HG03066 (cell line): ENCODE measurements at regions not wholly inside any gene's neighbourhood (a gene's known extent, or its start where the extent isn't known, plus 50 kb on each side); places are given as distances from the start of the nearest gene placed in this dataset.
"Not testable (repeated sequence)": the region's sequence is repeated elsewhere in the genome, so short reads cannot be mapped to it uniquely, and the experiment has no call there.

Experiments
- ATAC-seq: cut with Tn5 transposase; IDR thresholded peaks from one replicate; pipeline ENCODE4 v1.9.1; 2021; ENCODE audit warnings: low read depth; ENCODE audit not compliant: unreplicated experiment

DNA sequence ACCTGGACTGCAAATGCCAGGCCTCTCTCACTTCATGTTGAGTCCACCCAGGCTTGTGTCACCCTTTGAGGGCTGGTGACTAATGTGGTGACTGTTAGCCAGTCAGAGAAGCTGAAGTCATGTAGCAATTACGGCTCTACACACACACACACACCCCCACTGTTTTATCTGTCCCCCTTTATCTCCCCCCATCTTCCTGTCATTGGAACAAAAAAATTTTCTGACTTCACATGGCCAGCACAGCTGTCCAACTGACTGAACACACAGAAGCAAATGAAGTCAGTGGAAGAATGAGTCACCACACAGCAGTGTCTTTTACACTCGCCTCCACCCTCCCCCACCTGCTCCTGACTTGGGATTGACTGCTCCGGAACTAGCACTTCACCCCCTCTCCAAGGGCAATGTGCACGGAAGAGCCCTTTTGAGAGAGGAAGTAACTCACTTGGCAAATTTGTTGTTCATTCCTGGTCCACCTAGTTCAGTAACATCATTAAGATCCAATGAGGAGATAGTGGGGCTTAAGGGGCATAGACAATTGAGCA lies 198.0 kb downstream of the RNF144B start:
- ATAC-seq = no peak

DNA sequence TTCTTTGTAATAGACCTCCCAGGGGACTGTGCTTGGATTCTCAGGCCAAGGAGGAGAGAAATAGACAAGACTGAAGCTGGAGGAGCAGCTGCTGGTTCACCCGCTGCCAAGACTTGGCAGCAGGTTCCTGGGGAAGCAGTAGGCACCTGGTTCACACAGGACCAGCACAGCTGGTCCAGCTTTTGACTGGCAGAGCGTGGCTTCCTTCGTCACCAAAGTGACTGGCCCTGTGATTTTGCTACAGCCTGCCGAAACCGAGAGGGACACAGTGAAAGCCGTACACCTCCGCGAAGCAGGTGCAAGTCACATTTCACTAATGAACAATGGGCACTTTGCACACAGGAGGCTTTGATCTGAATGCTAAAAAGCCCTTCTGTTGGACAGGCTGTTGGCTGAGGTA lies 199.0 kb downstream of the RNF144B start:
- ATAC-seq = no peak

DNA sequence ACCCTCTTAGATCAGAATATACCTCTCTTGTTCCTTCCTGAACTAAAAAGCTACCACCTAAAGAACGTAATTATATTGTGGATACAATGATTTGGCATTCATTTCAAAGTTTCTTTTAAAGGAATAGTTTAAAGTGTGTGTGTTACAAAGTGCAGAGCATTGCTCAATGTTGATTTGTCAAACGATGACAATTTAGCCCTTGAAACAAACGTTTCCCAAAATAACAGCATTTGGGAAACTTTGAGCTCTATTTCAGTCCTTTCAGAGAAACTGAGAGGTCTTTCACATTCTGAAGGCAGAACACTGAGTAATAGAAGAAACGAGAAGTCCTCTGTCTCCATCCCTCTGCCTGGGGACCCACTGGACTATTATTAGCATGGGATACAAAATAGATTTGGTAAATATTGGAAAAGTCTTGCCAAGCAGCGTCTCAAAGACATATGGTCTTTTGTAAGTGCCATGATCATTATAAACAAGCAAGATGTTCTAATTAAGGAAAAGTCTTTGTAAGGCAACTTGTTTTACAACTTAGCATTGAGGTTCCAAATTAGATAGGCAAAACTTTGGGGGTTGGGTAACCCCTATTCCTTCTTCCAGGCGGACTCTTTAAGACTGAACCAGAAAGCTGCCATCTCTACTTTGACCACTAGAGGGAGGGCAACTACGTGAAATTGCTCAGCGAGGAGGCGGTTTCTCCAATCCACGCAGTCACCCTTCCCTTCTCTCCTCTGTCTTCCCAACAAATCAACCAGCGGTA lies 208.8 kb downstream of the RNF144B start:
- ATAC-seq = peak; percentile 71

GRCh38 chr6:18596531-18596835 lies 209.3 kb downstream of the RNF144B start:
- peak; percentile 13 for ATAC-seq

GRCh38 chr6:18598551-18599264 lies 211.6 kb downstream of the RNF144B start:
- no peak for ATAC-seq

DNA sequence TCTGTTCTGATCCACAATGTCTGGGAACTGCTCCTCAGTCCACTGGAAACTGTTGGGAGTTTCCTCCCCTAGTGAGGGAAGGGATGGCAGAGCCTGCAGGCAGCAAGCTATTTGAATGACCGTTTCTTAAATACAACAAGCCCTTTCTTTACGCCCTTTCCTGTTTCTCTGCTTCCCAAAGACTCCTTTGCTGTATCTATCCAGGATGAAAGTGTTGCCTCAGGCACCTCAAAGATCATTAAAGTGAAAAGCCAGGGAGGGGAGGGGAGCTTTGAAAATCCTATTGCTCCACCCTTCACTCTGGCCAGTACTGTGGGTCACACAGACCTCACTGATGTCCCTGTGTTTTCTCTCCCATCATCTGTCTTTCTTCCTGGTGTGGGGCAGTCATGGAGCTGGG lies 213.1 kb downstream of the RNF144B start:
- ATAC-seq = no peak

DNA sequence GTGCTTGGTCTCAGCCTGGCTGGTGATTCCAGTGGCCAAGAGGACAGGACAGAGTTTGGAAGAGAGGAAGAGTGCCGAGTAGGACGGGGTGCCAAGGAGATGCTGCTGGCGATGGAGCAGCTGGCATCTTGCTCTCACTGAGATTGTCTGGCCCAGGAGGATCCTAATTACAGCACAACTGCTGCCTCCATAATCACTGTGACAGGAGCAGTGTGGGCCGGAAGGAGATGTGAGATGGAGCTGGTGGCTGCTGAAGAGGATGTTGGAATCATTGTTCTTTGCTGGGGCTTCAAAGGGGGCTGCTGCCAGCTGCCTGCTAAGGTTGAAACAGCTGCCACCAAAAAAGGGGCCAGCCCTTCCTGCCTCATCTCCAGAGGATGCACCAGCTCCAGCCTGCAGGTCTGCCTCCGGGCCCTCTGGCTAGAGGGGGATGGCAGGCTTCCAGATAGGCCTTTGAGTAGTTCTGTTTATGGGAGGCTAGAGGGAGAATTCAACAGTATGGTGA lies 214.4 kb downstream of the RNF144B start:
- no peak for ATAC-seq

GRCh38 chr6:18602931-18603330 lies 215.8 kb downstream of the RNF144B start:
- no peak for ATAC-seq

DNA sequence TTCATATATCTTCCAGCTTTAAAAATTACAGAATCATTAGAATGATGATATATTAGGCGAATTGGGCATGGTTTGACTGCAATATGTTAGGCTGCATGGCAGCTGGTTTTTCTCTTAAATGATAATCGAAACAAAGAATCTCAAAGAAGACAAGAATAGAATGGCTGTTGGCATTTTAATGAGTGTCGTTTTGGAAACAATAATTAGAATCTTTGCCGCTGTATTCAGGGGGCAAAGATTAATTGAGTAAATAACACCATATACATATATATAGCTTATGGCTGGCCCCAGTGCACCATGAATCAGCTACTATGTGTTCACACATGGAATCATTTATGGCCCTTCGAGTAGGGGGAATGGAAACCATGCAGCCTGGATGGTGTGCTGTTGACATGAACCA lies 216.2 kb downstream of the RNF144B start:
- no peak for ATAC-seq

DNA sequence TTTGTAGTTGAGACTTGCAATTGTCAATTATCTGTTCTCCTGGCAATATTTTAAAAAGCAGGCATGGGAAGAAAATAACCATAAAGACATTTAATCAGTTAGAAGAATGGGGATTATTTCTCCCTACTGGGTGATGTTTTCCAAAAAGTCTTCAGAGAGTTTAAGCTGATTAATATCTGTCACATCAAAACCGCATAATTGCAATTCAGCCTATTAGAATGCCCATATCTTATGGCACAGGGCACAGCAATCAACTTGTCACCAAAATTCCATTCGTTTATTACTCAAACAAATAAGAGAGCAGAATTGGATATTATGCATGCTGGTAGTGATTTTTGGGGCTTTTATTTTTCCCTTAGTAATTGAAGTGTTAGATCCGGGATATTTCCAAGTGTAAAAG lies 218.7 kb downstream of the RNF144B start:
- no peak for ATAC-seq

GRCh38 chr6:18609715-18610114 lies 222.6 kb downstream of the RNF144B start:
- ATAC-seq = no peak

DNA sequence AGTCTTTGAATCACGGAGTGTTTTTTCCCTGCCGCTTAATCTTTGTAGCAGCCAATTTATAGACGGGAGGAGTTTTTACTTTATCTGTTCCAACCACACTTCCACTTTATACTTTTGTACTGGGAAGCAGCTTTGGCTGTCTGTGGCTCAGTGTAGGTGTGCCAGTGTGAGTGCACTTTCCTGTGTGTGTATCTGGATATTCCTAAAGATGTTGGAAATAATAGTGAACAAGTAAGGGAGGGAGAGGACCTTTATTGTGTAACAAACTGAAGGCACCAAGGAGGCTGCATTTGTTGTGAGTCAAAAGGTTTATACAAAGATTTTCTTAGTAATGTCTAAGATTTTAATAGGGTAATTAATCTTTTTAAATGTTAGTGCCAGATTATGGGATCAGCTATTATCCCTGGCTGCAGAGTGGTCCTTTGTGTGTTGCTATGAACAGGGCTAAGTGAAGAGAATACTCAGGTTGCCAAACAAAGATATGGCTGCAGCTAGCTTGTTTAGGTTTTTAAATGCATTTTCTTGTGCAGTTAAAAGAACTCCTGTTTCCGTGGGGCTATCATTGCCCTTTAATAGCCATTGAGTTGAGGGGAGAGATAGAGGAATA lies 226.3 kb downstream of the RNF144B start:
- ATAC-seq = no peak

- ATAC-seq = no peak
Observed at GRCh38 chr6:18629571-18629970, 242.4 kb downstream of the RNF144B start.

DNA sequence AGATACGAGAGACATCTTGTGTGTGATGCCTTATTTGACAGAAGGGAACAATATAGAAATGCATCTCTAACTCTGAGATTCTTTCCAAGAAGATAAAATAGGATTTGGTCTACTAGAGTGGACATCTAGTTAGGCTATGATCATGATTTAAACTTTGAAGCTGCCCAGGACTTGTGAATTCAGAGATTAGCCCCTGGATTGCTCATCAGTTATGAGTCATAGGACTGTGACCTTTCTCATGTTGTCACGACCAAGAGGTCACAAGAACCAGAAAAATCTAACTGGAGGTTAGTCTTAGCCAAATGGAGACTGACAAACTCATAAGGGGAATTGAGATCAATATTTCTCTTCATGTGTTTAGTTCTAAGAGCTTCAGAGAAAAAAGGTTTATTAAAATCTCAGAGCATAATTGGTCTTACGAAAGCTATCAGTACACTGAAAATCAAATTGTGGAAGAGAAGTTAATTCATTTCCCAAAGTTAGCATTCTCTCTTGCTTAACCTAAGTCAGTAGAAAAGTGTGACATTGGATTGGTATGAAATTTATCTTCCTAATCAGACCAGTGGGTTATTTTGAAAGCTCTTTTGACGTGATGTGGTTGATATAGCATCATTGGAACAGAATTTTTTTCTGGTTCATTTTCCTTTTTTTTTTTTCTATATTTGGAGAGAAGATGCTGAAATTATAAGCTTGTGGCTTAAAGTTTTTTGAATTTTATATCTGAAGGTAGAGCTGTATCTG lies 245.7 kb downstream of the RNF144B start:
- ATAC-seq = no peak

DNA sequence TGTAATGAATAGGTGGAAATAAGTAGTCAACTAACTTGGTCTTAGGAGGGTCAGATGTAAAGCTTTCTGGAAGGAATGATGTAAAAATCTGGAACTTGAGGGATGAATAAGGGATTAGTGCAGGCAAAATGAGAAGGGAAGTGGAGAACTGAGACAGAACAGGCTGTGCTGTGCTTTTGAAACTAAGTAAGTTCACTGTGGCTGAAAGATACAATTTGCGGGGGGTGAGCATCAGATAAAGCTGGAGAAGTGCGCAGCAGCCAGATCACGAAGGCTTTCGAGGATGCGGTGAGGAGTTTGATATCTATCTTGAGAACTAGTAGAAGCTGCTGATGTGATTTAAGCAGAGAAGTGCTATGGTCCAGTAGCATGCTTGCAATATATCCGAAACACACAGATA lies 247.8 kb downstream of the RNF144B start:
- no peak for ATAC-seq

- no peak for ATAC-seq
Observed at GRCh38 chr6:18640134-18640533, 253.0 kb downstream of the RNF144B start.

DNA sequence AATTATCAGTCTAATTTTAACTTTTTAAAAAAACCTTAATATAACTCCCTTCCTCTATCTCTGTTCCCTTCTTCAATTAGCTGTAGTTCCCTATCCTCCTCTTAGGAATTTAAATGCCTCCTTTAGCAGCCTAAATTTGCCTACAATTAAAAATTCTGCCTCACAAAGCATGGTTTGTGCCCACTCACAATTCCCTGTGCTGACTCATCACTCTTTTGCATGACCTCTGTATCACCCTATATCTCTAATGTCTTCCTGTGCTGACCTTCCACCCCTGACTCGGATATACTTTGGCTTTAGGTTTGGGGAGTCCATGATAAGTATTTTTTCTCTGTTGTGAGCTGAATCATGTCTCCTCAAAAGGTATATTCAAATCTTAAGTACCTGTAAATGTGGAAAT lies 253.6 kb downstream of the RNF144B start:
- ATAC-seq = no peak

DNA sequence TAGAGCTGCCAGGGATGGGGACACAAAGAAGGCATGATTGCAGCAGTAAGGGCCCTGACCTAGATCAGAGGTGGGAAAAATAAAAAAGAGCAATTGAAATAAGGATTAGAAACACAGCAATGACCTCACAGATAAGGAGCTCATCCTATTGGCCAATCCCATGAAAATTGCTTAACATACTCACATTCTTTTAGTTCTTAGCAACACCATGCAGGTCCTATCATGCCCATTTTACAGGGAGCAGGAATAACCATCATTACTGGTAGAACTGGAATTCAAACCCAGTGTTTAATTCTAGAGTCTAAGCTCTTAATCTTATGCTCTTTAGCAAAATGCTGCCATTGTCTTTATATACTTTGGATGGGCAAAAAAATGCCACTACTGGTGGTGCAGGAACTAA lies 267.7 kb downstream of the RNF144B start:
- ATAC-seq = no peak

DNA sequence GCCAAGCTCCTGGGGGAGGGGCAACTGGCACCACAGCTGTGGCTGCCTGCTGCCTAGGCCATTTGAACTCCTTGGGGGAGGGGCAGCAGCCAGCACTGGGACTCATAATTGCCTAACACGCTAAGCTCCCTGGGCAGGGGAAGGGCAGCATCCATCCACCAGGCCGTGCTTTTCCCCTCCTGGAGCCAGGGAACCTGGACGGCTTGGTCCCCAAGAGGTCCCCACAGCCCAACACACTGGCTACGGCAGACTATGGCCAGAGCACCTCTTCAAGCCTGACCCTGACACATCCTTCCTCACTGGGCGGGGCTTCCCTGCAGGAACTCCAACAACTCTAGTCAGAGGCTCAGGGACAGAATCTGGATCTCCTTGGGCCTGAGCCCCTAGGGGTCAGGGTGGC lies 269.4 kb downstream of the RNF144B start:
- no peak for ATAC-seq

DNA sequence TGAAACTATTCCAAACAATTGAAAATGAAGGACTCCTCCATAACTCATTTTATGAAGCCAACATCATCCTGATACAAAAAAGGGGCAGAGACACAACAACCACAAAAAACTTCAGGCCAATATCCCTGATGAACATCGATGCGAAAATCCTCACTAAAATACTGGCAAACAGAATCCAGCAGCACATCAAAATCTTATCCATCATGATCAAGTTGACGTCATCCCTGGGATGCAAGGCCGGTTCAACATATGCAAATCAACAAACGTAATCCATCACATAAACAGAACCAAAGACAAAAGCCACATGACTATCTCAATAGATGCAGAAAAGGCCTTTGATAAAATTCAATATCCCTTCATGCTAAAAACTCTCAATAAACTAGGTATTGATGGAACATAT lies 272.8 kb downstream of the RNF144B start:
- not testable (repeated sequence) for ATAC-seq

DNA sequence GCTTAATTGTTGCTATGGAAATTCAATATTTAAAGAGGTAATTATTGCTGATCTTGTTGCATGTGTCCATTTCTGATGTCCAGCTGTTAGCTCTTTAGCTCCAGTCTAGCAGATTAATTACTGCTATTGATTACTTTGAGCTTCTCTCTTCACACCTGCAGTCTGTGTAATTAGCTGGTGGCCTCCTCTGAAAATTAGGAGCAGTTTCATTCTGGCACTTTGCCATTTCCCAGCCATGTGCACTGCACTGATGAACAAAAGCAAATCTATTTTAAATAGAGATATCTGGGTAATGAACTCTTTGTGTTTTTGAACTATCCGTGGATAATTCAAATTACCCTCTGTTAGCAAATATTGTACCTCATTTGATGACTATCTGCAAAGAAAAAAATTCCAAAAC lies 275.9 kb downstream of the RNF144B start:
- ATAC-seq = no peak
